ENCODE measurements at regions not wholly inside any gene's neighbourhood (a gene's known extent, or its start where the extent isn't known, plus 50 kb on each side); places are given as distances from the start of the nearest gene placed in this dataset.

- Histone ChIP-seq H2AK5ac (ENCODE audit: low read depth, low read length) (no peak overlapping the region), H2BK120ac (replicated peaks; ENCODE audit: low read depth, low read length) (no peak overlapping the region), H2BK5ac (ENCODE audit: low read depth, low read length) (no peak overlapping the region), H3K36me3 (ENCODE audit: control insufficient read depth in 2 of 4, insufficient read depth in 4 of 4, low read length in 3 of 4) (no peaks in the 10 kb centered on the region), H3K9ac (replicated peaks in 1 of 4; ENCODE audit: extremely low read depth in 1 of 4, low read depth in 3 of 4, low read length in 3 of 4) (no peak overlapping the region), H3K18ac (ENCODE audit: extremely low read depth, low read length) (no peak overlapping the region), H2BK12ac (ENCODE audit: low read depth, low read length) (no peak overlapping the region), H3K23me2 (ENCODE audit: low read depth, low read length) (no peaks in the 10 kb centered on the region), H3K4me1 (replicated peaks in 1 of 4; ENCODE audit: control insufficient read depth in 3 of 4, insufficient read depth in 4 of 4, low read length in 3 of 4) (peaks cover 0 to 5% (median under 1%) of the 10 kb centered on the region in 4 experiments; a peak in 2 of 7 replicates), H4K20me1 (replicated peaks in 1 of 2; ENCODE audit: control insufficient read depth in 1 of 2, insufficient read depth in 2 of 2, low read length in 2 of 2) (no peaks in the 10 kb centered on the region), H3K56ac (replicated peaks; ENCODE audit: insufficient read length, low read depth, low read length) (no peak overlapping the region), H3K4ac (replicated peaks; ENCODE audit: insufficient read length, low read depth, low read length) (no peak overlapping the region), H3K4me3 (ENCODE audit: extremely low read depth in 1 of 4, insufficient read depth in 2 of 4, low read depth in 3 of 4, low read length in 4 of 4) (no peak overlapping the region), H4K8ac (ENCODE audit: extremely low read depth, insufficient read depth, low read length) (no peak overlapping the region), H4K5ac (ENCODE audit: insufficient read length, low read depth, low read length) (no peak overlapping the region), H3K4me2 (ENCODE audit: insufficient read depth in 1 of 2, low read depth in 2 of 2, low read length in 2 of 2) (no peak overlapping the region), H3K79me1 (ENCODE audit: low read depth, low read length) (no peaks in the 10 kb centered on the region), H3K23ac (ENCODE audit: insufficient read length) (no peak overlapping the region), H2BK20ac (ENCODE audit: low read length) (no peak overlapping the region), H3K27ac (ENCODE audit: low read depth, low read length) (no peak overlapping the region), H3K9me3 (ENCODE audit: insufficient read depth in 2 of 2, low read depth in 1 of 2, low read length in 1 of 2) (no peaks in the 10 kb centered on the region), H2AFZ (ENCODE audit: low read length) (no peak overlapping the region), H3K79me2 (ENCODE audit: control insufficient read depth in 1 of 2, insufficient read depth in 2 of 2, low read length in 2 of 2) (no peaks in the 10 kb centered on the region), H3K27me3 (replicated peaks in 1 of 4; ENCODE audit: control insufficient read depth in 3 of 4, extremely low read depth in 1 of 4, insufficient read depth in 3 of 4, low read length in 3 of 4) (no peaks in the 10 kb centered on the region), H4K91ac (replicated peaks; ENCODE audit: insufficient read length, low read length) (no peak overlapping the region), H2BK15ac (ENCODE audit: low read length) (no peak overlapping the region), H3K14ac (ENCODE audit: insufficient read length) (no peak overlapping the region)
- no peak for DNase-seq (ENCODE audit: low read depth in 1 of 2, low spot score in 2 of 2)
- FAIRE-seq: no peak
- 88% methylated on average over 3 of the region's 3 CpGs; no CpG with 5 or more reads in 1 of the 2 experiments for WGBS, 2 experiments (ENCODE audit: extremely low coverage in 1 of 2, insufficient coverage in 1 of 2, insufficient read length in 1 of 2, insufficient replicate concordance in 2 of 2, low coverage in 1 of 2, low lambda C conversion rate in 2 of 2, missing lambda C conversion rate in 1 of 2)
- POLR2A ChIA-PET (ENCODE audit: partially characterized antibody): no interaction called here
- CTCF ChIA-PET (ENCODE audit: partially characterized antibody): interaction anchor here (1.1 kb wide), 2 partner anchors 25 to 89 kb away, joined by 3 read pairs; no protein-coding TSS in a partner anchor
- TF ChIP-seq HDAC2 (IDR thresholded peaks at IDR 0.05; ENCODE audit: borderline replicate concordance in 1 of 2, low read depth in 2 of 2, low read length in 2 of 2) (no peak), CBX5 (IDR thresholded peaks at IDR 0.05; ENCODE audit: low read depth, low read length) (no peak), RXRA (IDR thresholded peaks at IDR 0.05; ENCODE audit: insufficient read depth, low read depth, low read length) (no peak), CBX8 (IDR thresholded peaks at IDR 0.05; ENCODE audit: borderline replicate concordance, low read depth, low read length) (no peak), EZH2 (IDR thresholded peaks at IDR 0.05; ENCODE audit: low read depth, low read length, severe bottlenecking) (no peak), RNF2 (IDR thresholded peaks at IDR 0.05; ENCODE audit: borderline replicate concordance, low read depth, low read length, missing control alignments, poor library complexity, severe bottlenecking) (no peak), TBP (IDR thresholded peaks at IDR 0.05; ENCODE audit: low read depth, low read length) (no peak), ZNF274 (IDR thresholded peaks at IDR 0.05; ENCODE audit: borderline replicate concordance, extremely low read depth, low read length) (no peak), SUZ12 (IDR thresholded peaks at IDR 0.05; ENCODE audit: low read length) (no peak), HDAC6 (IDR thresholded peaks at IDR 0.05; ENCODE audit: low read depth, low read length) (no peak), SIX5 (IDR thresholded peaks at IDR 0.05; ENCODE audit: low read depth, low read length) (no peak), RBBP5 (IDR thresholded peaks at IDR 0.05; ENCODE audit: borderline replicate concordance, low read depth, low read length) (no peak)
- TF ChIP-seq, protein P1, sequence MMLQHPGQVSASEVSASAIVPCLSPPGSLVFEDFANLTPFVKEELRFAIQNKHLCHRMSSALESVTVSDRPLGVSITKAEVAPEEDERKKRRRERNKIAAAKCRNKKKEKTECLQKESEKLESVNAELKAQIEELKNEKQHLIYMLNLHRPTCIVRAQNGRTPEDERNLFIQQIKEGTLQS (IDR thresholded peaks at IDR 0.05; ENCODE audit: insufficient read depth, low read depth, low read length): no peak
These were observed 105.6 kb downstream of the ATPSCKMT start for GRCh38 chr5:10144040-10144439.
